NCI-H1417 treated with DMSO at 0.1 percent for 48 hours (cell line): ENCODE measurements at regions not wholly inside any gene's neighbourhood (a gene's known extent, or its start where the extent isn't known, plus 50 kb on each side); places are given as distances from the start of the nearest gene placed in this dataset.

Experiments
- DNase-seq: peaks from one replicate; lab custom pipeline; 2025; lab: John Stamatoyannopoulos, UW

- no peak for DNase-seq
Observed at GRCh38 chr5:167643631-167644280, 647.7 kb upstream of the WWC1 start.

GRCh38 chr5:167644619-167645018 is 646.8 kb upstream of the WWC1 start:
- DNase-seq: no peak

- no peak for DNase-seq
Observed at GRCh38 chr5:167649471-167649870, 642.0 kb upstream of the WWC1 start.

GRCh38 chr5:167652690-167653089 is 638.8 kb upstream of the WWC1 start:
- DNase-seq: no peak

GRCh38 chr5:167653645-167654106 is 637.8 kb upstream of the WWC1 start:
- DNase-seq: no peak

- DNase-seq: no peak
Observed at GRCh38 chr5:167657016-167657415, 634.4 kb upstream of the WWC1 start.

- DNase-seq: no peak
Observed at GRCh38 chr5:167658889-167659288, 632.6 kb upstream of the WWC1 start.

GRCh38 chr5:167661605-167662004 is 629.8 kb upstream of the WWC1 start:
- DNase-seq: no peak

GRCh38 chr5:167664222-167664804 is 627.1 kb upstream of the WWC1 start:
- no peak for DNase-seq

- DNase-seq: no peak
Observed at GRCh38 chr5:167665841-167666375, 625.5 kb upstream of the WWC1 start.

- no peak for DNase-seq
Observed at GRCh38 chr5:167671176-167671575, 620.3 kb upstream of the WWC1 start.

GRCh38 chr5:167673942-167674341 is 617.5 kb upstream of the WWC1 start:
- no peak for DNase-seq

- no peak for DNase-seq
Observed at GRCh38 chr5:167678481-167678880, 613.0 kb upstream of the WWC1 start.

GRCh38 chr5:167684251-167684650 is 607.2 kb upstream of the WWC1 start:
- DNase-seq: no peak

- no peak for DNase-seq
Observed at GRCh38 chr5:167688341-167689130, 602.9 kb upstream of the WWC1 start.

- no peak for DNase-seq
Observed at GRCh38 chr5:167694325-167695147, 596.9 kb upstream of the WWC1 start.

GRCh38 chr5:167696558-167697314 is 594.7 kb upstream of the WWC1 start:
- DNase-seq: no peak

GRCh38 chr5:167699432-167699831 is 592.0 kb upstream of the WWC1 start:
- DNase-seq: no peak

GRCh38 chr5:167701051-167701450 is 590.4 kb upstream of the WWC1 start:
- no peak for DNase-seq

- DNase-seq: no peak
Observed at GRCh38 chr5:167702014-167702413, 589.4 kb upstream of the WWC1 start.

GRCh38 chr5:167708449-167708848 is 583.0 kb upstream of the WWC1 start:
- DNase-seq: no peak
